ENCODE measurements at regions not wholly inside any gene's neighbourhood (a gene's known extent, or its start where the extent isn't known, plus 50 kb on each side); places are given as distances from the start of the nearest gene placed in this dataset.

DNA sequence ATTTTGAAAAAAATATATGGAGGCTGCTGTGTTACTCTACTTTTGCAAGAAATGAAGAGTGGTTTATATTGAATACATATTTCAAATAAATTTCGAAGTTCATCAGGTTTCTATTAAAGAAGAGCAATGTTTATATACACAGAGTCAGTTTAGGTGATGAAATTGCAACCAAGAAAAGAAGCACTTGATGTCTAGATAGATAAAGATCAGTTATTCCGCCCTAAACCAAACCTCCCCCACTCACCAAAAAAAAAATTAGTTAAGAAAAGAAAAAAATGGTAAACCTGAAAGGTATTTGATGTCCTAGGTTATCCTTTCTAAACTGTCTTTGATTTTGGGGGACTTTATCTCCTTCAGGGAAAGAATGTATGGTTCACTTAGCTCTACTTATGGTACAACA, 111.8 kb downstream of the SKIDA1 start:
- Histone ChIP-seq H2BK12ac (ENCODE audit: low read depth, low read length) (no peak overlapping the region), H3K14ac (ENCODE audit: insufficient read length) (no peak overlapping the region), H2BK15ac (ENCODE audit: low read length) (no peak overlapping the region), H3K79me1 (ENCODE audit: low read depth, low read length) (no peaks in the 10 kb centered on the region), H2AK5ac (ENCODE audit: low read depth, low read length) (no peak overlapping the region), H3K4ac (replicated peaks; ENCODE audit: insufficient read length, low read depth, low read length) (no peak overlapping the region), H3K56ac (replicated peaks; ENCODE audit: insufficient read length, low read depth, low read length) (no peak overlapping the region), H3K27me3 (replicated peaks in 1 of 4; ENCODE audit: control insufficient read depth in 3 of 4, extremely low read depth in 1 of 4, insufficient read depth in 3 of 4, low read length in 3 of 4) (no peaks in the 10 kb centered on the region), H2BK20ac (ENCODE audit: low read length) (no peak overlapping the region), H2BK5ac (ENCODE audit: low read depth, low read length) (no peak overlapping the region), H3K4me1 (replicated peaks in 1 of 4; ENCODE audit: control insufficient read depth in 3 of 4, insufficient read depth in 4 of 4, low read length in 3 of 4) (peaks cover 0 to 10% (median 2%) of the 10 kb centered on the region in 4 experiments; a peak in 3 of 7 replicates), H3K9me3 (ENCODE audit: insufficient read depth in 2 of 2, low read depth in 1 of 2, low read length in 1 of 2) (no peaks in the 10 kb centered on the region), H3K23me2 (ENCODE audit: low read depth, low read length) (0 out of 2 replicates have a peak, but pooled peaks cover 1% of the 10 kb centered on the region), H3K79me2 (ENCODE audit: control insufficient read depth in 1 of 2, insufficient read depth in 2 of 2, low read length in 2 of 2) (no peaks in the 10 kb centered on the region), H4K8ac (ENCODE audit: extremely low read depth, insufficient read depth, low read length) (no peak overlapping the region), H4K5ac (ENCODE audit: insufficient read length, low read depth, low read length) (no peak overlapping the region), H3K27ac (ENCODE audit: low read depth, low read length) (no peak overlapping the region), H3K4me3 (ENCODE audit: extremely low read depth in 1 of 4, insufficient read depth in 2 of 4, low read depth in 3 of 4, low read length in 4 of 4) (no peak overlapping the region), H4K20me1 (replicated peaks in 1 of 2; ENCODE audit: control insufficient read depth in 1 of 2, insufficient read depth in 2 of 2, low read length in 2 of 2) (no peaks in the 10 kb centered on the region), H3K36me3 (ENCODE audit: control insufficient read depth in 2 of 4, insufficient read depth in 4 of 4, low read length in 3 of 4) (no peaks in the 10 kb centered on the region), H2AFZ (ENCODE audit: low read length) (no peak overlapping the region), H2BK120ac (replicated peaks; ENCODE audit: low read depth, low read length) (no peak overlapping the region), H3K23ac (ENCODE audit: insufficient read length) (no peak overlapping the region), H3K9ac (replicated peaks in 1 of 4; ENCODE audit: extremely low read depth in 1 of 4, low read depth in 3 of 4, low read length in 3 of 4) (no peak overlapping the region), H3K18ac (ENCODE audit: extremely low read depth, low read length) (no peak overlapping the region), H3K4me2 (ENCODE audit: insufficient read depth in 1 of 2, low read depth in 2 of 2, low read length in 2 of 2) (no peak overlapping the region), H4K91ac (replicated peaks; ENCODE audit: insufficient read length, low read length) (no peak overlapping the region)
- WGBS, 2 experiments (ENCODE audit: extremely low coverage in 1 of 2, insufficient coverage in 1 of 2, insufficient read length in 1 of 2, insufficient replicate concordance in 2 of 2, low coverage in 1 of 2, low lambda C conversion rate in 2 of 2, missing lambda C conversion rate in 1 of 2): 78% methylated on average over 2 of the region's 2 CpGs; no CpG with 5 or more reads in 1 of the 2 experiments
- FAIRE-seq (no peak), DNase-seq (ENCODE audit: low read depth in 1 of 2, low spot score in 2 of 2) (no peak)
- ChIA-PET CTCF (ENCODE audit: partially characterized antibody) (no interaction called here), POLR2A (ENCODE audit: partially characterized antibody) (interaction anchor here (0.7 kb wide), 1 partner anchor 120 kb away, joined by 3 read pairs; no protein-coding TSS in a partner anchor)
- TF ChIP-seq KDM5A (IDR thresholded peaks at IDR 0.05; ENCODE audit: low read length) (no peak), SAP30 (IDR thresholded peaks at IDR 0.05; ENCODE audit: insufficient read depth, insufficient replicate concordance, low read length) (no peak)
- TF ChIP-seq, protein P1, sequence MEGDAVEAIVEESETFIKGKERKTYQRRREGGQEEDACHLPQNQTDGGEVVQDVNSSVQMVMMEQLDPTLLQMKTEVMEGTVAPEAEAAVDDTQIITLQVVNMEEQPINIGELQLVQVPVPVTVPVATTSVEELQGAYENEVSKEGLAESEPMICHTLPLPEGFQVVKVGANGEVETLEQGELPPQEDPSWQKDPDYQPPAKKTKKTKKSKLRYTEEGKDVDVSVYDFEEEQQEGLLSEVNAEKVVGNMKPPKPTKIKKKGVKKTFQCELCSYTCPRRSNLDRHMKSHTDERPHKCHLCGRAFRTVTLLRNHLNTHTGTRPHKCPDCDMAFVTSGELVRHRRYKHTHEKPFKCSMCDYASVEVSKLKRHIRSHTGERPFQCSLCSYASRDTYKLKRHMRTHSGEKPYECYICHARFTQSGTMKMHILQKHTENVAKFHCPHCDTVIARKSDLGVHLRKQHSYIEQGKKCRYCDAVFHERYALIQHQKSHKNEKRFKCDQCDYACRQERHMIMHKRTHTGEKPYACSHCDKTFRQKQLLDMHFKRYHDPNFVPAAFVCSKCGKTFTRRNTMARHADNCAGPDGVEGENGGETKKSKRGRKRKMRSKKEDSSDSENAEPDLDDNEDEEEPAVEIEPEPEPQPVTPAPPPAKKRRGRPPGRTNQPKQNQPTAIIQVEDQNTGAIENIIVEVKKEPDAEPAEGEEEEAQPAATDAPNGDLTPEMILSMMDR (IDR thresholded peaks at IDR 0.05; ENCODE audit: control extremely low read depth in 1 of 3, insufficient read depth in 1 of 3, low read depth in 1 of 3, low read length in 3 of 3): no peak
